Effector CD4-positive, alpha-beta T cell (primary cell): ENCODE measurements at regions not wholly inside any gene's neighbourhood (a gene's known extent, or its start where the extent isn't known, plus 50 kb on each side); places are given as distances from the start of the nearest gene placed in this dataset.

Experiments used
- DNase-seq: peaks from one replicate; pipeline ENCODE4 v3.0.0-alpha.2; 2020

DNA sequence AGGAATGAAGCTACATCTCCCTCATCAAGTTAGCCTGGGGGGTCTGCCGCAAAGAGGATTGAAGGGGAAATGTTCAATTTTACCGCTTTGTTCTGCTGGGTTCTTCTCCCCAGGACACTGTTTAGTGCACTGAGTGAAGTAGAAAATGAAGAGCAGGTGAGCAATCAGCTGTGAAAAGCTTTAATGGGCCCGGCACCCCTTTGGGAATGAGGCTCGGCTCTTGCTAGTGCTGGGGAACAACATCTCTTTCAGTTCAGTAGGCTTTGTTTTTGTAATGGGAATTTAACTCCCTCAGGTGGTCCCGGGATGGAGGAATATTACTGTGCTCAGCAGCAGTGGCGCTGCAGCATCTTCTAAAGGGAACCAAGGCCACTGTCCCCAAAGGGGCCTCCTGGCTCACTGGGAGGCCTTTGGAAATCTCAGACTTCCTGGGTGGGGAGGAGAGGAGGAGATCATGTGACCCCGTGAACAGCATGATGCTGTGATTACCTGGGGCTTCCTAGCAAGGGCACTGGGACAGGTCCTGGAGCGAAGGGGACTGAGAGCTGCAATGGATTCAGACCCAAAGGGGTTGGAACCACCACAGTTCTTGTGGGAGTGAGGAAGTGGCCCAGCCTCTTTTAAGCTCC lies 85.2 kb upstream of the MAX start:
- no peak for DNase-seq

DNA sequence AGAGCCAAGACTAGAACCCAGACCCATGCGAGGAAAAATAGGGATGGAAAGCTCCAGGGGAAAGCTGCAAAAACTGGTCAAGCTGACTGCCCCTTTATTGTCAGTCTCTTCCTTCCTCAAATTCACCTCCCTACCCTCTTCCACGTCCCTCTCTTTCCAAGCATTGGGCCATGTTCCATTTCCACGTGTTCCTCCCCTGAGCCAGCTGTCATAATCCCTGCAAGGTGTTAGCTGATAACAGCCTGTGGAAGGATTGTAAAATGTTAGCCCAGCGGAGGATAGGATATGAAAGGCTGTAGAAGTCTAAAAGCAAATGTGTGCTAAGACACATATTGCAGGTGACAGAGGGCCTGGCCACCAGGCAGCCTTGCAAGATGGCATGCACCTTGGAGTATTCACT lies 88.0 kb upstream of the MAX start:
- no peak for DNase-seq

DNA sequence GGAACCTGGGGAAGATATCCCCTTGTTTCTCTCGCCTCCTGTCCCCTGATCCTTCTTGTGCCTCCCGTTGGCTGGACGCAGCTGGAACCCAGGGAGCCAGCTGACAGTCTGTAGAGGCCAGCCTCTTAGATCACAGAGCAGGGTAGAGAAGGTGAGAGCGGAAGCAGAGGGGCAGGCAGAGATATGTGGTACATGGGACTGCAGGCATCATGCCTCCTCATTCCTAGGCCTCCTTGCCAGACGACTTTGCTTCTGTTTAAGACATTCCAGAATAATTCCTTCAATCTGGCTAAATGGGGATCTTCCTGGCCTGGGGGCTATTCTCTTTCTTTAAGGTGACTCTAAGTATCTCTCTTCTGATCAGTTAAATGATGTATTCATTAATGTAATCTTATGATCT lies 89.4 kb upstream of the MAX start:
- DNase-seq = no peak

DNA sequence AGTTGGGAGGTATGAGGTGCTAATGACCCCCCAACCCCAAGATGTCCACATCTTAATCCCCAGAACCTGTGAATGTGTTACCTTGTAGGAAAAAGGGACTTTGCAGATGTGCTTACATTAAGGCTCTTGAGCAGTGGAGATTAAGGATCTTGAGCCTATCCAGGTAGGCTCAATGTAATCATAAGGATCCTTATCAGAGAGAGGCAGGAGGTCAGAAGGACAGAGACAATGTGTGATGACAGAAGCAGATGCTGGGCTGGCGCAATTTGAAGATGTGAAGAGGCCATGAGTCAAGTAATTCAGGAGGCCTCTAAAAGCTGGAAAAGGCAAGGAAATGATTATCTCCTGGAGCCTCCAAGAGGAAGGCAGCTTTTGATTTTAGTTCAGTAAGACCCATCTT lies 90.4 kb upstream of the MAX start:
- no peak for DNase-seq

DNA sequence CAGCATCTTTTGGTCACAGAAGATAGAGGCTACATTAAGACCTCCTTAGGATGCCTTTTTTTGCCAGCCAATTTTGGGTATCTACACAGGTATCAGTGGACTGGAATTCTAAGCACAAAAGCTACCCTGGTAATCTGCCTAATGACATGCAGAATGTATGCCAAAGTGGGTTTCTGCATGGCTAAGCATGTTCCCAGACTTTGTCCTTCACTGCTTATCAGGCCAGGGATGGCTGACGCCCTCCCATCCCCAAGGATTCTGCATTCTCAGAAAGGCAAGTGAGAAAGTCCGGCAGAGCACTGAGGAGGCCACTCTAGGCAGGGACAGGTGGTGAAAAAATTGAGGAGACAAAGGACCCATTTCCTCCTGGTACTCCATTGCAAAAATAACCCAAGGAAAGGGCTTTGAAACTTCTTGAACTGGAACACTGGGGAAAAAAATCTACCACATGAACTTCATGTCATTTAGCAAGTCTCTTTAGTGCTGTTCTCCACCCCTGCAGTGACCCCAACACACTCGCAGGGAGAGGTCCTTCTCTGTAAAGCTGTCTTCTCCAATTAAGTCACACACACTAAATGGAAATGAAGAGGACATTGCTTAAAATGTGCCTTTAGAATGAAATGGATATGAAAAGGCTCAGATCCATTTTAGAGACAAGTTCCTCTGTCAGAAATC lies 91.7 kb upstream of the MAX start:
- no peak for DNase-seq

DNA sequence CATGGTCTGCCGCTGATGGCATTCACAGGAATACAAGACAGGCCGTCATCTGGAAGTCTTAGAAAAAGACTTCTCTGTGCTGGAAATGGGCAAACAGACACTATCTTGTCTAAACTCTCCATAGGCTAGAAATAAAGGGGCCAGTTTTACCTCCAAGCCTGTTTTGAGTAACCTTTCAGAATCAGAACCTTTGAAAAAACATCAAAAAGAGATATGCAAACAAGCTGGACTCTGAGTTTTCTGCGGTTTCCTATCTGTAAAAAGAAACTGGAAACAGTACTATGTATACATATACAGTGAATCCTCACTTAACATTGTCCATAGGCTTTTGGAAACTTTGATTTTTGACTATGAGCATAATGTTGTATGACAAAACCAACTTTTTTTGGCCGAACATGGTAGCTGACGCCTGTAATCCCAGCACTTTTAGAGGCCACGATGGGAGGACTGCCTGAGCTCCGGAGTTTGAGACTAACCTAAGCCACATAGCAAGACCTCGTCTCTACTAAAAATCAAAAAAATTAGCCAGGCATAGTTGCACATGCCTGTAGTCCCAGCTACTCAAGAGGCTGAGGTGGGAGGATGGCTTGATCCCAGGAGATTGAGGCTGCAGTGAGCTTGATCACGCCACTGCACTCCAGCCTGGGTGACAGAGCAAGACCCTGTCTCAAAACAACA lies 92.9 kb upstream of the MAX start:
- DNase-seq = no peak

DNA sequence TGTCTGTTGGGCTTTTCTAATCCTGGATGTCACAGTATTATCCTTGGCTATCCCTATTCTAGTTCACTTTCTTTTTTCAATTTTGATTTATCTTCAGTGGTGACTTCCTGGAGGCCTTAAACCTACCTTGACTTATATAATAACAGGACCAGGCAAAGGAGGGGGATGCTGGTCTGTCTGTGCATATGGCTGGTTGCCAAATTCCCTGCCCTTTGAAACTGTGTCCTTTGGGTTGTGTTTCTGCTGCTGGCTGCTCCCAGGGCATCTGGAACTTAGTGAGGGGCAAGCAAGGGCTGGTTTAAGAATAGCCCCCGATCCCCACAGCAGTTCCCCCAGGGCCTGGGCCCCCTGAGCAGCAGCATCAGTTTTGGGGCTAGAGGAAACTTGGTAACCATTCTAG lies 96.0 kb upstream of the MAX start:
- DNase-seq = no peak

DNA sequence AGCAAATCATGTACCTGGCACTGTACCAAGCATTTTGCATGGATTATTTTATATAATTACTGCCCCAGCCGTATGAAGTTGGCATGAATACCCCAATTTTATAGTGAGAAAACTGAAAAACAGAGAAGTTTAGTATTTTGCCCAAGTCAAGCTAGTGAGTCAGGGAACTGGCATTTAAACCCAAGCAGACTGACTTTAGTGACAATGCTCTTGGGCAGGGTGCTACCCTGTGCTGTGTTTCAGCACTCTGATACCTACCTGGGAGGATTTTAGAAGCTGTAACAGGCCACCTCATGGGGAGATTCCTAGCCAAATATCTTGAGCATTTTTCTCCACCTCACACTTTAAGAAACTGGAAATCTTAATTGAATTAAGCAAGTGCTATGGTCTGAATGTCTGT lies 98.1 kb upstream of the MAX start:
- no peak for DNase-seq

DNA sequence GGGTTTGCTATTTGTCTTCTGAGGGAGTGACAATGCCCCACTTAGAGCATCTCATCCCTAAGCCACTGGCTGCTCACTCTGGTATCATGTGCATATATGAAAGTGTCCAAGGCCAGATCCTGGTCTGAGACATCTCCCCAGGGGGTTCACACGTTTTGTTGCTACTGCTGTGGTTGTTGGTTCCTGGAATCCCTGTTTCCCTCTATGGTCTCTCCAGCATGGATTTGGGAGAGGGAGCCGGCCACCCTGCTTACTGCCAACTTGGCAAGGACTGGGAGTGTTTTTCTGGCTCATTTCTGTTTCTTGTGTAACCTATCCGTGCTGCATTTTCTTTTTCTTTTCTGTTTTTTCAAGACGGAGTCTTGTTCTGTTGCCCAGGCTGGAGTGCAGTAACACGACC lies 101.3 kb upstream of the MAX start:
- no peak for DNase-seq

DNA sequence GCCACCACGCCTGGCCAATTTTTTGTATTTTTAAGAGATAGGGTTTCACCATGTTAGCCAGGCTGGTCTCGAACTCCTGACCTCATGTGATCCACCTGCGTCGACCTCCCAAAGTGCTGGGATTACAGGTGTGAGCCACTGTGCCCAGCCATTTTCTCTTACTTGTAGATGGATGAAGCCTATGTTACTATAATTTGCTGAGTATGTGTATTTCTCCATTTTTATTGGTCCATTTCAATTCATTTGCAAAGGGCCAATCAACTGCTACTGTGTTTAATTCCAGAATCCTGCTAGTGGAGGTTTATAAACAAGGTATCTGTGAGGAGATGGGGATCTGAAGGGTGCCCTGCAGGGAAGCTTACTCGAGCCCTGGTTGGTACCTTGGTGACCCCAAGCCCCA lies 101.7 kb upstream of the MAX start:
- no peak for DNase-seq

DNA sequence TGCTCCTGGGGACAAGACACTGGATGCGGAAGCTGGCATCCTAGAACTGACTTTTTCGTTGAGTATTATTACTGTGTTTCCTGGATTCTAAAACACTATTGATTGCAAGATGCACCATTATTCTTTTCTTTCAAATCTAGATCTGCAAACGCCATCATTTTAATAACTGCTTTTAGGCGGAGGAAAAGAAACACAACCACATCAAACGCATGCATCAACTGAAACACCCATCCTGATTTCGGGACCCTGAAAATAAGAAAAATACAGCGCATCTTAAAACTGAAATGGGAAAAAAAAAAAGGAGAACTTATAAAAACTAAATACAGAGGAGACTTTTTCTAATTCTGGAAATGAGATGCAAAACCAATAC lies 103.7 kb upstream of the MAX start:
- DNase-seq = no peak

DNA sequence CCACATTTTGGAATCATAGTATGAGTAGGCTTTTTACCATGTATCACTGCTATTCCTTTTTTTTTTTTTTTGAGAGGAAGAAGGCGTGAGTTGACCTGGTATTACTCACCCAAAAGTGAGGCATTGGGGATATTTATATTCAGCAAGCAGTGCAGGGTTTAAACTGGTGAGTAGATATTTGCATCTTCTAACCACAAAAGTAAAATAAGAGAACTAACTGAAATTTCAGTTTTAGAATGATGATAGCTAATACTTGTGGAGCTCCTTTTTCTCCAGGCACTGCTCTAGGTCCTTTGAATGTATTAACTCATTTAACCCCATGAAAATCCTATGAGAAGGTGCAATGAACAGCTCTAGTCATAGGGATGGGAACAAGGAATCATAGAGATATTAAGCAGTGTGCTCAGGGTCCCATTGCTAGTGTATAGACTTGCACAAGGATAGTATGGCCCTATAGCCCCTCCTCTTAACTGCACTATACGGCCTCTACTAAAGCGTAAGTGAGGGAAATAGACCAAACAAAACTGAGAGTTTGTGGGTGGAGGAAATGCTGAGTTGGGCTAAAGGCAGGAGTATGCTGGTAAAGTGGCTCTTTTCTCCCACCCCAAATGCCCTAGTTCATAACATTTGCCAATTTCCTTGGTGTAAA lies 104.3 kb upstream of the MAX start:
- no peak for DNase-seq

DNA sequence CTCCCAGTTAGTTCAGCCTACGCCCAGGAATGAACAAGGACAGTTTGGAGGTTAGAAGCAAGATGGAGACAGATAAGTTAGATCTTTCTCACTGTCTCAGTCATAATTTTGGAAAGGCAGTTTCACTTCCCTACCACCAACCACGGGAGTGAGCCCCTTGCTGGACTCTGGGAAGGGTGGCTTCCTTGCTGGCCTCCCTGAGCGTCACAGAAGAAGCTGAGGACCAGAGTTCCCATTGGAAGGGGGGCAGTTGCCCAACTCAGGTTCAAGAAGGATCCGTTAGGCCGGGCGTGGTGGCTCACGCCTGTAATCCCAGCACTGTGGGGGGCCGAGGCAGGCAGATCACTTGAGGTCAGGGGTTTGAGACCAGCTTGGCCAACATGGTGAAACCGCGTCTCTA lies 106.2 kb upstream of the MAX start:
- no peak for DNase-seq

DNA sequence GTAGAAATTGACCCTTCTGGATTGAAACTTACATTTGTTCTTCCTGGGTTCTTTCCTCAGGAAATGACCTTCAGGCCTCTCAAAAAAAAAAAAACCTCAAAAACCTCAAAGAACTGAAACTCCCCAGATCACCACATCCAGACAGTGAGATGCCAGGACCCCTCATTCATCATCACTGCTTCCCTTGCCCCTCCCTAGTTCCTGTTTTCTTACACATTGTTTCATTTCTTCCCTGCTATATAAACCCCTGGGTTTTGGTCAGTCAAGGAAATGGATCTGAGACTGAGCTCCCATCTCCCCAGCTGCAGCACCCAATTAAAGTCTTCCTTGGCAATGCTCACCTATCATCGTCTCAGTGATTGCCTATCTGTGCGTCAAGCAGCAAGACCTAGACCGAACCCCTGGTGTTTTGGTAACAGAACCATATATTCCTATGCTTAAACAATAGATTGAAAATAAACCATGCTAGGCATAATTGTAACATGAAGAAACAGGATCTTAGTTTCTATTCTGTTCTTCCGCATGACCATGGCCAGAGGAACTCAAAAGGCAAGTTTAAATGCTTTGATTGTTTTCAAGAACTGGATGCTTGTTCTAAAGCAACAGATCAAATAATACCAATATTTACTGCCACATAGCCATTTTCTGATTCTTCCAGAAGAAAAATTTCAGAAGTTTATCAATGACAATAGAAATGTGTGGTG lies 108.0 kb upstream of the MAX start:
- DNase-seq = no peak

DNA sequence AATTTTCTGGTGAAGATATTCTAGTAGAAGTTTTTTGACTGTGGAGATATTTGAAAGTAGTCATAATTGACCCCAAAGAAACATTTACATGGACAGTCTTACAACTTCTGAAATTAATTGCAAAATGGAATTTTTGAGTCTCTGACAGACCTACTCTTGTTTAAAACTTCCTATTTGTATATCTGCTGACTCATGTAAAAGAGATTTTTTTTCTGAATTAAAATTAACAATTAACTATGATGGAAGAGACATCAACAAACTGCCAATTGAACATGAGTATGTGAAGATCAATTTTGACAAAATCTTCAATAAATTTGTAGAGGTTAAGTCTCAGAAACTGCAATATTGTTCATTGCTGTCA lies 108.5 kb upstream of the MAX start:
- DNase-seq = no peak

DNA sequence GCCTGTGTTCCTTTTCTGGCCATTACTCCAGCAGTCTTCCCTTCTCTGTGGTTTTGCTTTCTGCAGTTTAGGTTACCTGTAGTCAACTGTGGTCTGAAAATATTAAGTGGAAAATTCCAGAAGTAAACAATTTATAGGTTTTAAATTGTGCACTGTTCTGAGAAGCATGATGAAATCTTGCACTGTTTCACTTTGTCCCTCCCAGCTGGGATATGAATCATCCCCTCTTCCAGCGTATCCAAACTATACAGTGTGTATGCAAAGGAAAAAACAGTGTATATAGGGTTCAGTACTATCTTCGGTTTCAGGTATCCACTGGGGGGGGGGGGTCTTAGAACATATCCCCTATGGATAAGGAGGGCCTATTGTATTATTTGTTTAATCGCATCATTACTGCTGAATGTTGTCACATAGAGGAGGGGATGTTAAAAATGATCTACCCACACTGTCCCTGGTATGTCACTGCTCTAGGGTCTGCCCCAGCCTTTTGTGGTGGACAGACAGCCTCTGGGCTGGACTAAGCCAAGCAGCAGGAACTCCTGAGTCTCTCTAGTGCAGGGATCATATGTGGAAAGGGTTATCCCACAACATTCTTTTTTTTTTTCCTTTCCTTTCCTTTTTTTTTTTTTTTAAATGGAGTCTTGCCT lies 109.1 kb upstream of the MAX start:
- DNase-seq = no peak

DNA sequence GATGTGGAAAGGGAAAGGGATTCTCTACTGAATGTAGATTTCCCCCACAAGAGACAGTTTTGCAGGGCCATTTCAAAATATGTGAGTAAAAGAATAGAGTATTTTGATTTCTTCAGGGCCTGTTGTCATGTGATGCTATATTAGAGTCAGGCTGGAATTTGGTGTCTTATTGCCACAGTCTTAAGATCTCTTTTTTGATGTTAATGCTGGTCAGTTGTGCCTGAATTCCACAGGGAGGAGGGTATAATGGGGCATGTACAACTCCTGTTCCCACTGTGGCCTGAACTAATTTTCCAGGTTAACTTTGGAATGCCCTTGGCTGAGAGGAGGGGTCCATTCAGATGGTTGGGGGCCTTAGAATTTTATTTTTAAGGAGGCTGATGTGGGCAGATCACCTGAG lies 111.0 kb upstream of the MAX start:
- DNase-seq = no peak

DNA sequence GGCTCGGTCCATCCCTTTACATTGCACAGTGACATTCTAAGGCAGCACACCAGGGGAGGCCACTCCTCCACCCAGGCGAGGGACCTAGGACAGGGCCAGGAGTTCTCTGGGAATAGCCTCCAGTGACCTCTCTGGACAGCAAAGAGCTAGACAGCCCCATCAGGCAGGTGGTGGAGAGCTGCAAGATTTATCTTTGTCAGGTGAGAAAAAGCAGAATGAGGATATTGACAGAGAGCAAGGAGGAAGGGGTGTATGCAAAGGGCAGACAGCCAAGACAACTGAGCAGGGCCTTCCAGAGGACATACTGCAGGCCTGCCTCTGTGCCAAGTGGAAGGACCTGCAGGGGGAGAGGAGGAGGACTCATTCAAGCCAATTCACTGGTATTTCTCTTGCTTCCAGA lies 112.4 kb upstream of the MAX start:
- no peak for DNase-seq

DNA sequence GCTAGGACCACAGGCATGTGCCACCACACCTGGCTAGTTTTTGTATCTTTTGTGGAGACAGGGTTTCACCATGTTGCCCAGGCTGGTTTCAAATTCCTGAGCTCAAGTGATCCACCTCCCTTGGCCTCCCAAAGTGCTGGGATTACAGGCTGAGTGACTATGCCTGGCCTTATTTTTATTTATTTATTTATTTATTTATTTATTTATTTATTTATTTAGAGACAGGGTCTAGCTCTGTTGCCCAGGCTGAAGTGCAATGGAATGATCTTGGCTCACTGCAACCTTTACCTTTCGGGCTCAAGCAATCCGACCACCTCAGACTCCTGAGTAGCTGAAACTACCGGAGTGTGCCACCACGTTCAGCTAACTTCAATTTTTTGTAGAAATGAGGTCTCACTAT lies 117.0 kb upstream of the MAX start:
- DNase-seq = no peak

DNA sequence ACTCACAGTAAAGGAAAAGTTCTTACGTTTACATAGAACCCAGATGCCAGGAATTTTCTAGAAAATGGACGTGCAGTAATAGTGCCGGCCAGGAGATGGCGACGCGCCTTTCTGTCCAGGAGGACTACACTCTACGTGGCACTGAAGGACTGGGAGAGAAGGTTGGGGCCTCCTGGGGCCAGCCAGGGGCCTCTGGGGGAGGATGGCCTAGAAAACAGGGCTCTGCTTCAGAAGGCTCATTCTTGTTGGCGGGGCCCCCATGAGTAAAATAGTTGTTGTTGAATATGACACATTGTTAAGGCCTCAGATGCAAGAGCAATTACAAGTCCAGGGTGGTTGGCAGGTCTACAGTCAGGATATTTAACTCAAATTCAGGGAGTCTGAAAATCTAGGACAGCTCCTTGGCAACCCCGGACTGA lies 120.1 kb upstream of the MAX start:
- DNase-seq = peak; percentile 24

DNA sequence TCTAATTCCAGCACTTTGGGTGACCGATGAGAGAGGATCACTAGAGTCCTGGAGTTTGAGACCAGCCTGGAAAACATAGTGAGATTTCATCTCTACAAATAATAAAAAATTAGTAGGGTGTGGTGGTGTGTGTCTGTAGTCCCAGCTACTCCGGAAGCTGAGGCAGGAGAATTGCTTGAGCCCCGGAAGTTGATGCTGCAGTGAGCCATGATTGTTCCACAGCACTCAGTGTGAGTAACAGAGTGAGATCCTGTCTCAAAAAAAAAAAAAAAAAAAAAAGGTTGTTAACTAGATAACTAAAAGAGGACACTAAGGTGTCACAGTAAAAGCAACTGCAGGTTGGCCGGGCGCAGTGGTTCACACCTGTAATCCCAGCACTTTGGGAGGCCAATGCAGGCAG lies 121.3 kb upstream of the MAX start:
- no peak for DNase-seq

DNA sequence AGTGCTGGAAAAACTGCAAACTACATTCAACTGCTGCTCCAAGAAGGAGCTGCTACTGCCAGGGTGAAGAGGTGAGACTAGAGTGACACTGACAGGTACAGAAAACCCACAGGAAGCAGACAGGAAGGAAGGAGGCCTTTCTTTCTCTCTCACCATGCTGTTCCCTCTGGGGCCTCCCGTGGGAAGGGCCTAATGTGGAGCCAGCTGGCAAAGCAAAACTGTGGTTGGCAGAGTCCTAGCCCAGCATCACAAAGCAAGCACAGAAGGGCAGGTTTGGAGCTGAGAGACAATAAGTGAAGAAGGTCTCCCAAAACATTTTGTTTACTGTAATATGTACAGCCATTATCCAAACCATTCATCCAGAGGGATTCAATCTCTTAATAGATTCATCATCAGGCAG lies 122.5 kb upstream of the MAX start:
- DNase-seq = no peak
